HG03103 (cell line): ENCODE measurements at regions not wholly inside any gene's neighbourhood (a gene's known extent, or its start where the extent isn't known, plus 50 kb on each side); places are given as distances from the start of the nearest gene placed in this dataset.
A peak's percentile ranks its signal among the peaks of the same experiment; 100 is the strongest.
"Not testable (repeated sequence)": the region's sequence is repeated elsewhere in the genome, so short reads cannot be mapped to it uniquely, and the experiment has no call there.

Experiments used
- ATAC-seq: cut with Tn5 transposase; IDR thresholded peaks from one replicate; pipeline ENCODE4 v1.9.1; 2021; ENCODE audit warnings: low read depth; ENCODE audit not compliant: unreplicated experiment

- no peak for ATAC-seq
Observed at GRCh38 chr5:91503321-91503720, 120.2 kb upstream of the ARRDC3 start.

DNA sequence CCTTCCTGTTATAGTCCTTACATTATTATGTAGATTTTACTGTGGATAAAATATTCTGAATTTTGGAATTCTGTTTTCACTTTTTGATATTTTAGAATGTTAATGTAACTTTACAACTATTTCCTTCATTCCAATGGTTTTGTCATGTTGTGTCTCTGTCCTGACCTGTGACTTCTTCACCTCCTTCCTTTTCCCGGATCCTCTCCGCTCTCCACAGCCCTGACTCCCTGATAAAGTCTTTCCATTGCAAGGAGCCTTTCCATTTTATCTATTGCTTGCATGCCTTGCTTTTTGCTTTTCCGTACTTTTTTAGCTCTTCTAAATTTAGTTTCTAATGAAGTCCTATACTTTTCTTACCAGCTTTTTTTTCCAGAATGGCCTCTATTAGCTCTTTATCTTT, 117.6 kb upstream of the ARRDC3 start:
- no peak for ATAC-seq

DNA sequence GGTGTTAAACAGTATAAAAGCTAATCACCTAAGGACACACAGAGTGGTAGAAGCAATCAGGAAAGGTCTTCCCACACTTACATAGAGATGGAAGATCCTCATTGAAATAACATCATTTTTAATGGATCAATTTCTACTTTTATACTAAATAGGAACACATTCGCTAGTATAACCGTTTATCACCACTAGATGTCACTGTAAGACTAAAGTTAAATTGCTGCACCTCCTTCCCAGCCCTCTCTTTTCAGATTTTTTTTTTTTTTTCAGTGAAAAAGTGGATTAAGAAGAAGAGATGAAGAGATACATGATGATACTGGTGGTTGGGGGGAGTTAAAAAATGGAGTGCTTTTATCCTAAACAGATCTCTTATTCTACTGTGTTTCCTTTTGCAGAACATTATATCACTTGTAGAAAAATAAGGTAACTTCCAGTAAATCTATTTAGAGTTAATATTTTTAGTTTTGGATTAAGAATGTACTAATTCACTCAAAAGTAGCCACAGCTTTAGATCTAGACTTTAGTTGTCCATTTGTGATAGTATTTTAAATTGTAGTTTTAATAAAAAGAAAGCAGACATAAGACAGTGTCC, 116.9 kb upstream of the ARRDC3 start:
- ATAC-seq: peak; percentile 63

DNA sequence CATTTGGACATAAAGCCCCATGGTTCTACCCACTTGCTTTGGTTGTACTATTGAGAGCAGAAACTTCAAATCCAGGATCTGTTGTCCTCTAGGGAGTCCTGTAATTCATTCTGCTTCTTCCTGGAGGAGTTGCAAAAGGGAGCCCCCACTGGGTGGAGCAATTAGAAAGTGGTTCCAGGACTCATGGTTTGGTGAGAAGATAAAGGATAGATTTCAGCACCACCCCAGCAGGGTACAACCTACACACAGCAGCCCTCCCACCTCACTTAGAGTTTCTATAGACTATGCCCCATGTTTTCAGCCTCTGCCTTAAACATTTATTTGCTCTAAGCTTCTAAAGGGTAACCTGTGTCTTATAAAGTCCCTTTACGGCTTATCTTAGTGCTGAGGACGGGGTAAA, 112.6 kb upstream of the ARRDC3 start:
- ATAC-seq: no peak

- no peak for ATAC-seq
Observed at GRCh38 chr5:91494447-91494996, 111.4 kb upstream of the ARRDC3 start.

DNA sequence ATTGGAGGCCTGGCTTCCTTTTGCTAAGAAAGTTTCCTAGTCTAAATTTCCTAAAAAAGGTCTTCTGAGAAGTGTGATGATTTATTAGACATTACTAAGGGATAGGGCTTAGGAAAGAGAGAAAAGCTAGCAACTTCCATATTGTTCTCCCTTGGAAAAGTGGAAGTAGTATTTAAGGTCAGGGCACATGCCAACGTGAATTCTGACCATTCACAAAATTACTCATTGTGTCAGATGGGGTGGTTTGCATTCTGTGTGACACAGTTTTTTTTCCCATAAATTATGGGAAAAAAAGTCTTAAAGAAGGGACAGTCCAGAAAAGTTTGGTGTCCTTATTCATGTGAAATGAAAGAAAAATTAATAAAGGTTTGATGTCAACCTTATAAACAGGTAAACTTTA, 110.0 kb upstream of the ARRDC3 start:
- no peak for ATAC-seq

GRCh38 chr5:91491229-91491628, 108.1 kb upstream of the ARRDC3 start:
- no peak for ATAC-seq

DNA sequence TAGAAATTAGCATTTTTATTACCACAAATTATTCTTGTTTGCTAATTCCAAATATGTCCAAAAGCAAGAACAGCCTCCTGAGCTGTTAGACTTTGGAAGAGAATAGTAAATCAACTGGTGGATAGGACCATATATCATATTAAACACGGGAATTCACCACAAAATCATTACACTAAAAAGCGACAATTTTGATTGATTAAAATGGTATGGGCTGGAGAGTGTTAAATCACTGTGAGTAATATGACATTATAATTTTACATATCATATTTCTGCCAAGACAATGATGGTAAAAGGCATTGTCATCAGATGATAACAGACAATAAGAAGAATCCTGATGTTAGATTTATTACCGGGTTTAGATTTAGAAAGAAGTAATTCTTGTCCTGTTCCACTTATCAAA, 107.2 kb upstream of the ARRDC3 start:
- no peak for ATAC-seq

GRCh38 chr5:91487420-91487819, 104.3 kb upstream of the ARRDC3 start:
- no peak for ATAC-seq

- ATAC-seq: no peak
Observed at GRCh38 chr5:91486638-91487037, 103.5 kb upstream of the ARRDC3 start.

- ATAC-seq: no peak
Observed at GRCh38 chr5:91484662-91485061, 101.5 kb upstream of the ARRDC3 start.

DNA sequence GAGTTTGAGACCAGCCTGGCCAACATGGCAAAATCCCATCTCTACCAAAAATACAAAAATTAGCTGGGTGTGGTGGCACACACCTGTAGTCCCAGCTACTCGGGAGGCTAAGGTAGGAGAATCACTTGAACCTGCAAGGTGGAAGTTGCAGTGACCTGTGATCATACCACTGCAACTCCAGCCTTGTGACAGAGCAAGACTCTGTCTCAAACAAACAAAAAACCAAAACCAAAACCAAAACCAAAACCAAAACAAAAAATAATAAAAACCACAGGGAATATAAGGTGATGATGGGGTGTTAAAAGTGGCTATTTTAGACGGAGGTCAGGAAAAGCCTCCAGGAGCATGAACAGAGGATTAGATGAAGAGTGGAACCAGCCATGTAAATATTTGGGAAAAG, 96.3 kb upstream of the ARRDC3 start:
- not testable (repeated sequence) for ATAC-seq

GRCh38 chr5:91478096-91478495, 95.0 kb upstream of the ARRDC3 start:
- no peak for ATAC-seq

GRCh38 chr5:91477408-91477807, 94.3 kb upstream of the ARRDC3 start:
- no peak for ATAC-seq

DNA sequence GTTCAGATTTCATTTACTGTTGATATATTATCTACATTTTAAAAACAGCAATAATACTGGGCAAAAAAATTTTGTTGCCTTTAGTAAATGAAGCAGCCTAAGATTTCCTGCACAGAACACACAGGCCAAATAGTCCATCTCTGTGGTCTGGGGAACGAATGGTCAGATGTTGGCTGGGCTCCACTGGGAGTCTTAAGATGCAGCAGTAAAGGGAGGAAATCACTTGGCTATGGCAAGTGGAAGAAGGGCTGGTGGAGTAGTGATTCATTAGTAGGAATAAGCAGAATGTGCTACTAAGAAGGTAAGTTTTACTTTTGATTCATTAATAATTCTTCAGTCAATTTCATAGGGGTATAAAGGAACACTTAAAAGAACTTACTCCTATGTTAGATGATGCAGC, 91.1 kb upstream of the ARRDC3 start:
- no peak for ATAC-seq

DNA sequence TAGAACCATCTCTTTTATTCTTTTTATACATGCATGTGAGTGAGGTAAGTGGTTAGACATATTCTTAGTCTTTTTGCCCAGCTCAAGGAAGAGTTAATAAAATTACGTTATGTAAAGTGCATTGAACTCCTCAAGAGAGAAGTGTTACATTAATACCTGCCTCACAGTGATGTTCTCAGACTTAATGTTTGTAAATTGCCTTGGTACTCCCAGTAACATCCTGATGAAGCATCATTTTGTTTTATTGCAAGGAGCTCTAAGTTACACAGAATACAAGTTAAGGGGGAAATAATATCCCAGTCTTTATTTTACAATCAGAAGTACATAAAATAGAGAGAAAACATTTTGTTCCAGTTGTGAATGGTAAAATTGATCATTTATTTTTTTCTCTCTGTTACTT, 89.5 kb upstream of the ARRDC3 start:
- no peak for ATAC-seq

DNA sequence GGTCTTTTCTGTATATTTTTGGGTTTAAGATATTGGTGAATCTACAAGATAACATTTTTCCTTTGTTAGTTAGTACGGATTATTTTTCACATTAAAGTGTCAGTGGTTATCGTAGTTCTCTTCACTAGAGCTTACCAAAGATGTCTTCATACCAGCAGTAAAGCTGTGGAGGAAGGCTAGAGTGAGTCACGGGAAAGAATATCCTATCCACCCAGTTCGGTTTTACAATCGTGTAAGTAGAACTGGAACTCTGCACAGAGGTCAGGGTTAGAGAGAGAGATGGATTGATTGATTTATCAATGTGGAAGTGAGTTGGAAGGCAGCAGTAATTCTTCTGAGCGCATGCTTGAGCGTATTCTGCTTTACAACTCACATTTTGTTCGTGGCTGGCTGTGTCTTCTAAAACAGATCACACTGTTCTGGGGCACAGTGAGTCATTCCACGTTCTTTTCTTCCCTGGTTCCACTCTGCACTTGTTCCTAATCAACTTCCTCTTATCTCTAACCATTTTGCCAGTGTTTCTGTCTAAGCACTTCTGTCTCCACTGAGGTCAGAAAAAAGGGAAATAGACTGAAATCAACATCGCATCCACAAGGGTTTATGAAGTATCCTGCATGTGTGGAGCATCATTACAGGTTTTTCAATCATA, 86.5 kb upstream of the ARRDC3 start:
- no peak for ATAC-seq

- no peak for ATAC-seq
Observed at GRCh38 chr5:91468651-91469422, 85.7 kb upstream of the ARRDC3 start.

DNA sequence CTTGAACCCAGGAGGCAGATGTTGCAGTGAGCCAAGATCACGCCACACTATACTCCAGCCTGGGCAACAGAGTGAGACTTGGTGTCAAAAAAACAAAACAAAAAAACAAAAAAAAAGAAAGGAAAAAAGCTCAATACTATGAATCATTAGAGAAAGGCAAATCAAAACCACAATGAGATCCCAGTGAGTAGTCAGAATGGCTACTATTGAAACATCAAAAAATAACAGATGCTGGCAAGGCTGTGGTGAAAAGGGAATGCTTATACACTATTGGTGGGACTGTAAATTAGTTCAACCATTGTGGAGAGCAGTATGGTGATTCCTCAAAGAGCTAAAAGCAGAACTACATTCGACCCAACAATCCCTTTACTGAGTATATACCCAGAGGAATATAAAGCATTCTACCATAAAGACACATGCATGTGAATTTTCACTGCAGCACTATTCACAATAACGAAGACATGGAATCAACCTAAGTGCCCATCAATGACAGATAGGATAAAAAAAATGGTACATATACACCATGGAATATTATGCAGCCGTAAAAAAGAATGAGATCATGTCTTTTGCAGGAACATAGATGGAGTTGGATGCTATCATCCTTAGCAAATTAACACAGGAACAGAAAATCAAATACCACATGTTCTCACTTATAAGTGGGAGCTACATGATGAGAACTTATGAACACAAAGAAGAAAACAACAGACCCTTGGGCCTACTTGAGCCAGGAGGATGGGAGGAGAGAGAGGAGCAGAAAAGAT, 81.9 kb upstream of the ARRDC3 start:
- no peak for ATAC-seq

- ATAC-seq: no peak
Observed at GRCh38 chr5:91457681-91458058, 74.6 kb upstream of the ARRDC3 start.
